Hematopoietic multipotent progenitor cell treated with erythropoietin and hydrocortisone succinate and interleukin-3 and kit ligand, for 17 days (in vitro differentiated cells): ENCODE measurements at regions not wholly inside any gene's neighbourhood (a gene's known extent, or its start where the extent isn't known, plus 50 kb on each side); places are given as distances from the start of the nearest gene placed in this dataset.

Experiments used
- DNase-seq: peaks from one replicate; pipeline ENCODE4 v3.0.0-alpha.2; 2015; ENCODE audit warnings: low spot score

- DNase-seq: no peak
These were observed 447.4 kb downstream of the SLC16A7 start for GRCh38 chr12:60043236-60043635.

- DNase-seq: no peak
These were observed 456.7 kb downstream of the SLC16A7 start for GRCh38 chr12:60052483-60052882.

- DNase-seq: no peak
These were observed 463.4 kb downstream of the SLC16A7 start for GRCh38 chr12:60059180-60059579.

DNA sequence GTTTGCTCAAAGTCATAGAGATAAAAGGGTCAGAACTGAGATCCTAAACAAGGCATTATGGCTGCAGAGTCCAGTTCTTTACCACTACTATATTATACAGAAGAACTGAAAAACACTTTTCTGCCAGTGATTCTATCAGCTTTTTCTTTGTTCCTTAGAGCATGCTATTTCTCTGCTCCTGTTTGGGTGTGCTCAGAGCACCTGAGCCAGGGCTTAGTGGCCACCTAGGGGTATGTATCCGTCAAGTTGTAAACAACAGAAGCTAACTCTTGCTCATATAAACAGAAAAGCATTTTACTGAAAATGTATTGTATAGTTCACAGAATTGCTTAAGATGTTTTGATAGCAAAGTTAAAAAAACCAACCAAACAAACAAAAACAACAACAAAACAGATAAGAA is 470.8 kb downstream of the SLC16A7 start:
- no peak for DNase-seq

DNA sequence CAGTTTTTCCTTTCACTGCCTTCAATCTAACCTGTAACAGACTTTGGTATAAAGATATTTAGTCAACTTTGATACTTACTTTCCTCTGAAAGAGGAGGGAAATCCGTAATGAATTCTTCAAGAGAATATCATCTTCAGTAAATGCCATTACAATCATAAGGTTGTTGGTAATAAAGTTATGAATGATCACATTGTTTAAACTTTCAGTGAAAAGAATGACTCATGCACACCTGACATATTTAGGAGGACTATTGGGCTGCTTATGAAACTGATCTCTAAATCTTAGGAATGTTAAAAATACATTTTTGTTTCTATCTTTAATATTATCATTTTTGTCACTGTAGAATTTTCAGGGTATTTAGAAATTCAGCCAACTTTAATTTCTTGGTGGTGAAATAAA is 474.7 kb downstream of the SLC16A7 start:
- DNase-seq: no peak

DNA sequence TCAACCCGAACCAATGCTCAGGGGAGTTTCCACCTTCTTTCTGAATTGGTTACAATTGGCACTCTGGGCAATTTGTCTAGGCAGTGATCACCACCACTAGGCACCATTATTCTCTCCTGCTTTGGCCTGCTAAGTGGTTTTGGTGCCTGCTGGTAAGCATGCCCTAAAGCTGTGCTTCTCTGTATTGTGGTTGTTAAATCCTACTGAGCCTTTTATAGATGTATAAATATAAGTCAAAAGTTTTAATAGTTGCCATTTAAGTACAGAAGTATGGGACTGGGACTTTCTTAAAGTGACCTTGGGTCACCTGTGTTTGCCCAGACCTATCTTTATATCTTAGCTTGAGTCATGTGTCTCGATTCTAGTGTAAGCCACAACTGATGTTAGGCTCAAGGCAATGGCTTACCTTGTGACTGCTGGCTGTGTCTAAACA is 475.9 kb downstream of the SLC16A7 start:
- no peak for DNase-seq

GRCh38 chr12:60072911-60073310 is 477.1 kb downstream of the SLC16A7 start:
- no peak for DNase-seq

DNA sequence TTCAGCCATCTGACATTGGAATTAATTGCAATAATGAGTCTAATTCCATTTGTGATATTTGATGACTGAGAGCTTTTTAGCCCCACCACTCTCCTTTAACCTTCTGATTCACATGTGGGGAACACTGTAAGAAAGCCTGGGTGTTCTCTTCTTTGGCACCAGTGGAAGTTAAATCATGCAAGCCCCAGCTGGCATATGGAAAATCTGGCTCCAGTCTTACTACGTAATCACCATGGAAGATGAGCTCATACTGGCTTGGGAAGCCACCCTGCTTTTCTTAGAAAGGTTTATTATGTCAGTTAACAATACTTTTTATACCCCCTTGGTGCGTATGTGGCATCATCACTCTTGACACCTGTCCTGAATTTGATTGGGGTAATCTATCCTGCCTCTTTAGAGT is 479.3 kb downstream of the SLC16A7 start:
- DNase-seq: no peak

- DNase-seq: no peak
These were observed 482.2 kb downstream of the SLC16A7 start for GRCh38 chr12:60078026-60078425.

GRCh38 chr12:60093428-60093827 is 497.6 kb downstream of the SLC16A7 start:
- no peak for DNase-seq

DNA sequence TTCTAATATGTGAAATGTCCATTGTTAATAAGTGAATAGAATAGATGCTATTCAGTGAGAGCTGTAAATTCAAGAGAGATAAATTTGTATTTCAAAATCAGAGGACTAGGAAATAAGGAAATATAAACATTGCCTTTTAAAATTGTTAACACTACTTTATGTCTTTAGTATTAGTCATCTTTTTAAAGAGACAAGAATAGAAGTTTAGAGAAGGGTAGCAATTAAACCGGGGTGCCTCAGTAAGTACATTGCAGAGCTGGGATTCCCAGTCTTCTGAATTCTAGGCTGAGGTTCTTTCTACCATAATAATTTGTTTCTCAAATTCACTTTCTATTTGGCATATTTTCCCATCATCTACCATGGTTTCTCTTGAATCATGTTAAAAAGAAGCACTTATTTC is 498.6 kb downstream of the SLC16A7 start:
- no peak for DNase-seq

DNA sequence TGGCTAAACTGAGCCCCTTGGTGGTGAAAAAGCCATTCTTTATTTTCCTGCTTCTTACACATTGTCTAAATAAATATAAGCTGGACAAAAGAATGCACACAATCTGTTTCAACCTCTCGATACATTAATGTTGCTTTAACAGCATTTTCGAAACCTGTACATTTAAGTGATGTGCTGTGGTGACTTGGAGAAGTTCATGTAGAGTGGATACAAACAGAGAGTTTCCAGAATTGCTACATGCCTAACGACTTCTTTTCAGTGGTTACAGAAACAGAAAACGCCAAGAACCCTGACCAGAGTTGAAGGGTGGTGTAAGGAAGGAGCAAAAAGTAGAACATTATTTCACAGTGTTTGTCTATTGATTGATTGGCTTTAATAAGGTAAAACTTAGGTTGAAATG is 500.9 kb downstream of the SLC16A7 start:
- no peak for DNase-seq

GRCh38 chr12:60100160-60100559 is 504.3 kb downstream of the SLC16A7 start:
- DNase-seq: no peak

DNA sequence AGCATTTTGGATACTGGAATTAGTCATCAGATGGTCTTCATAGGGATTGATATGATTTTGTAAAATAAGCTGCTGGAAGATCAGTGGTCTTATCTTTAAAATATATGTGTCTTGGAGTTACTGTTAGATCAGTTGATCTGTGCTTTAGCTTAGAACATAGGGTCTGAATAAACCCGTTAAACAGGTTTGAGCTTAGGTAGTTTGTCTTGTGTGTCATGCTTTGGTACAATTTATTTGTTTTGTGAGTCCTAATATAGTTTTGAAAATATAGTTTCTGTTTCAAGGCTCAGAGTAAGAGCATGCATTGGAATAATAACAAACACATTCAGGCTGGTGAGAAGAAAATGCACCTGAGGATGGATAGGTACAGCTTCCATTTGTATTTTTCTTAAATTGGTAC is 505.0 kb downstream of the SLC16A7 start:
- DNase-seq: no peak

- DNase-seq: no peak
These were observed 505.9 kb downstream of the SLC16A7 start for GRCh38 chr12:60101715-60102114.

GRCh38 chr12:60106214-60106613 is 510.4 kb downstream of the SLC16A7 start:
- DNase-seq: no peak

GRCh38 chr12:60107992-60108391 is 512.2 kb downstream of the SLC16A7 start:
- DNase-seq: no peak

DNA sequence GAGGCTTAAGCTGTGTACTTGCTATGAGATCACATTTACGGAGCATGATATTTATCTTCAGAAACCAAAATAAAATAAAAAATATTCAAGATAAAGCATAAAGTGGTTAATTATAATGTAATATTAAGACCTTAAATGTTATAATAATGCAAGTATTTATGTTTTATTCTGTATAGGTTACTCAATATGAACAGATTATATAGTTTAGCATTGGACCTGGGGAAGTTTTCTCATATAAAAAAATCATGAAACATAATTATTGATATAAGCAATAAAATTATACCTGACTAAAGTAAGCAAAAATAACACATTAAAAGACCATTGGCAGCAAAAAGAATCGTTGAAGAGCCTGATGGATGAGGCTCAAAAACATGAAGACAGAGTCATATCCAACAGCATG is 516.2 kb downstream of the SLC16A7 start:
- DNase-seq: no peak

GRCh38 chr12:60112763-60113162 is 516.9 kb downstream of the SLC16A7 start:
- no peak for DNase-seq

- no peak for DNase-seq
These were observed 518.3 kb downstream of the SLC16A7 start for GRCh38 chr12:60114169-60114568.

GRCh38 chr12:60119327-60119726 is 523.5 kb downstream of the SLC16A7 start:
- no peak for DNase-seq

DNA sequence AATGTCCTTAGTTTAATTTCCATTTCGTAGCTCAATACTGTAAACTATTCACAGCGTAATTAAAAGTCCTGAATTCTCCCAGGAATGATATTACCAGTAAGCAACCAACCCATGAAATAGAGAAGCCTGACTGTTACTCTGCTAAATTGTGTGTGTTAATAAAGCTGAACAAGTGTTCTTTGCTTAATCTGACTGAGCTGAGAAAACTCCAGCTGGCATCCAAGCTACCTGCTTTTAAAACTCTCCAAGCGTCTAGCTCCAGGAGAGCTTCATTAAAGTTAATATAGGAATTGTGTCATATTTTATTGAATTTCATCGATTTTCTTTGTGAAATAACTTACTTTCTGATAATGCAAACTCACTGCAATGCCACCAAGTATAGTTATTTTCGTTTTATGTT is 524.4 kb downstream of the SLC16A7 start:
- DNase-seq: no peak

GRCh38 chr12:60123557-60123956 is 527.7 kb downstream of the SLC16A7 start:
- DNase-seq: no peak

DNA sequence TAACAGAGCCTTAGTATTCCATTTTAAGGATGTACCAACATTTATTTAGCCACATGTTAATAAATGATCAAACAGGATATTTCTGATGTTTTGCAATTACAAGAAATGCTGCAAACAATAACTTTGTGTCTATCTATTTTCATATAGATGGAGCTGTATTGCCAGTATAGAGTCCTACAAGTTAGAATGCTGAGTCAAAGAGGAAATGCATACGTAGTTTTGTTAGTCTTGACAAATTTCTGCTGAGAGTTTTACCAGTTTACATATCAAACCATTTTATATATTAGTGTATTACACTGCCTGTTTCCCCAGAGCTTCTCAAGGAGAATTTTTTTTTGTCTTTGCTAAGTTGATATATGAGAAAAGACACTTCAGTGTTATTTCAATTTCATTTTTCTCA is 541.7 kb downstream of the SLC16A7 start:
- no peak for DNase-seq

GRCh38 chr12:60138526-60138925 is 542.7 kb downstream of the SLC16A7 start:
- no peak for DNase-seq
